NCI-H748 (cell line): ENCODE measurements at regions not wholly inside any gene's neighbourhood (a gene's known extent, or its start where the extent isn't known, plus 50 kb on each side); places are given as distances from the start of the nearest gene placed in this dataset.

ENCODE experiments used
- DNase-seq: peaks from one replicate; lab custom pipeline; 2025; ENCODE audit not compliant: unreplicated experiment; lab: John Stamatoyannopoulos, UW

DNA sequence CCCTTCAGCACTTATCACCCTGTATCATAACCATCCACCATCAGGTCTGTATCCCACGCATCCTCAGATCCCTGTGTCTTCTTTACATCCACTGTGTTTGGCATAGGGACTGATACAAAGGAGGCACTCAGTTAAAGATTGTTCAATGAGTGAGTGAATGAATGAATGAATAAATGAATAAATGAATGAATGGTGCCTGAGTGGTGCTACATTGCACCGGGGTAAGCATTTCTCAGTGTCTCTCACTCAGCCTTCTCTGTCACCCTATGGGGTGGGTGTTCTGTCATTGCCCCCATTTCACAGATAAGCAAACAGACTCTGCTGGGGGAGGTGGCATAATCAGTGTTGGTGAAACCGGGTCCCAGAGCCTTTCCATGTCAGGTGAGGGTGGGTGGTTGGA, 56.6 kb upstream of the ID3 start:
- DNase-seq: no peak

DNA sequence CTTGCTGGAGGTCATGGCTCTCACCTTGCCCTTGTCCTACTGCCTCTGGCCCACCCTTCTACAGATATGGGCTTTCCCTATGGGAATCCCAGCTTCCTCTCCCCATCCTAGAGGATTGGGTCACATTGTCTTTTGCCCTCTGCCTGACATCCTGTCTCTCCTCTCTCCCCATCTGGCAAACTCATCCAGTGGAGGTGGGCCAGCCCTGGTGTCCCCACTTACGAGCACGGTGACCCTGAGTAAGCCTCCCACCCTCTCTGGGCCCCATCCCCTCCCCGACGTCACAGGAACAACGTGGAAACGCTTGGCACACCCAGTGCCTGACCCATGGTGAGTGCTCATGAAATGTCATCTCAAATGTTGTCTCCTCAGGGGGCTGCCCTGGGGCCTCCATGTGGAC, 56.1 kb upstream of the ID3 start:
- DNase-seq: no peak

DNA sequence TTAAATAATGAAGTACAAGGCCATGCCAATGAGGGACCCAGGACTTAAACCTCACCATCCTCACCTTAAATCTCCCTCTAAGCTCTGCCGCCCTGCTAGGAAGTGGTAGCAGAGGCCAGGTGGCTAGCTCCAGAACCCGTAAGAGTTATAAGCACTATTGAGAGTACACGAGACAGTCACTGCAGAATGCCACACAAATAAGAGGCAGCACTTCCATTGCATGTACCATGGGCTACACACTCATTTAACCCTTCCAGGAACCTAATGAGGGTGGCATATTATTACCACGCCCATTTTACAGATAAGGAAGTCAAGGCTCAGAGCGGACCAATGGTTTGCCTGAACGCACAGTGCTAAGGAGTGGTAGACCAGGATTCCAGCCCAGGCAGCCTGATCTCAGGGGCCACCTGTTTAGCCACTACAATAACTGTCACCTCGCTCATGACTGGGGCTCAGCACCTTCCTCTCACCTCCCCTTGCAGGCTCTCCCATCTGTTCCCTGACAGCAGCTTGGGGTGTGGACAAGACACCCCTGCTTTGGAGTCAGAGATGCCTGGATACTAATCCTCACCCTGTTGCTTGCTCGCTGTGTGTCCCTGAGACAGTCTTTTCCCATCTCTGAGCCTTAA, 54.8 kb upstream of the ID3 start:
- DNase-seq: no peak

DNA sequence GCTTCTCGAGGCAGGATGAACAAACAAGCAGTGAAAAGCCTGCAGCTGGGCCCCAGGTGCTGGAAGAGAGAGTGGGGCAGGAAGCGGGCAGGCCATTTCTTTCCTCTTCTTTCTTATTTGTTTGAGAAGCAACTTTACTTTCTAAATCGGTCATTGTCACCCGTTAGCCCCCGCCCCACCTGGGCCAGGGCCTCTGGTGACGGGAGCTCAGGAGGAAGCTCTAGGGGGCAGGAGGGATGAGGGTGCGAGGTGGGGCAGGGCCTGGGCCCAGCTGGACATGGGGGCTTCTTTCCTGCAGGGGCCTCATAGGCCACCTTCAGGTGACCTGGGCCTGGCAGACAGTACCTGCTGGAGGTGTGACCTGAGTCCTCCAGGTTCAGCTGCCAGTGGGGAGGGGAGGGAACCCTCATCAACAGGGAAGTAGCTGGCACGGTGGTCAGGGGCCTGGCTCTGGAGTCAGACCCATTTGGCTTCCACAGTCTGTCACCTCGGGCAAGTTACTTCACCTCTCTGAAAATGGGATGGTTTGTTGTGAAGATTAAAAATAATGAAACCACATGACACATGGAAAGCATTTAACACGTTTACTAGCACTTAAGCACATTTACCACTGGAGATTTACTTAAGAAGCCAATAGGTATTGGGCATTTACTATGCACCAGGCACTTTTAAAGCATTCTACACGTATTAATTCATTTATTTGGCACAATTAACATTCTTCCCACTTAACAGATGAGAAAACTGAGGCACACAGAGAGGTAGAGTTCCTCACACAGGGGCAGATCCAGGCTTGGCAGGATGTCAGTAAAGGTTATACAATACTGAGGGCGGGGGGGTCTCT, 54.1 kb upstream of the ID3 start:
- no peak for DNase-seq

DNA sequence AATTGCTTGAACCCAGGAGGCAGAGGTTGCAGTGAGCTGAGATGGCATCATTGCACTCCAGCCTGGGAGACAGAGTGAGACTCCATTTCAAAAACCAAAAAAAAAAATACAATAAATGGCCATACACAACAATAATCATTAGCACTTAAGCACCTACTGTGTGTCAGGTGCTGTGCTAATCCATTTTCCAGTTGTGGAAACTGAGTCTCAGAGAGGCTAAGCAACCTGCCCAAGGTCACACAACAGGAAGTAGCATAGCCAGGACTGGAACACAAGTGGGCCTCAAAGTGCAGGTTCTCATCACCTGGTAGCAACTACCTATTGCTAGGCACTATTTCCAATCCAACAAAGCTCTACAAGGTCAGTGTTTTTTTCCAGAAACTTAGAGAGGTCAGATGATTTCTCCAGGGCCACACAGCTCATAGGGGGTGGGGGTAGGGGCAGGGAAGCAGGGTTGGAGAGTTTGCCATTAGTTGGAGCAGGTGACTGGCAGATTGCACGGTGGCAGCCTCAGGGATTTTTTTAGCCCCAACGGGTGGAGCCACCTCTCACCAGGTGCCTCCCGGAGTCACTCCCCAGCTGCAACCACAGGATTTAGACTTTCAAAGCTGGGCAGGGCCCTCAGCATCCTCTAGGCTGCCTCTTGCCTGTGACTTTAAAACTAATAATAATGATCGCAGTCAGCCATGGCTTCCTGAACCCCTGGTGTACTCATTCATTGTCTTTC, 52.5 kb upstream of the ID3 start:
- DNase-seq: peak; percentile 27

DNA sequence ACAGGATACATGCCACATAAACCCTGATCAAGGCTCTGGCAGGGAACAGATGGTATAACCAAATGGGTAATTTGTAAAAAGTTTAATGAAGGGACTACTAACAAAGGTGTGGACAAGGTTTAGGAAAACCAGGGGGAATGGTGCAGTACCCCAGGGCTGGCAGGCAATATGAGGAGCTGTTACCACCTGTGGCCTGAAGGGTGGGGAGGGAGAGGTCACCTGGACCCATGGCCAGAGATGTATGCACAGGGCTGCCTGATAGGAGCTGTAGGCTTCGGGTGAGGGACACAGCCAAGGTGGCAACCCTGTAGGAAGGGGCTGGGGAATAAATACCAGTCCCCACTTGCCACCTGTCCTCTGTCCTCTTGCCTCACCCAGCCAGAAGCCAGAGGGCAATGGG, 51.4 kb upstream of the ID3 start:
- no peak for DNase-seq

DNA sequence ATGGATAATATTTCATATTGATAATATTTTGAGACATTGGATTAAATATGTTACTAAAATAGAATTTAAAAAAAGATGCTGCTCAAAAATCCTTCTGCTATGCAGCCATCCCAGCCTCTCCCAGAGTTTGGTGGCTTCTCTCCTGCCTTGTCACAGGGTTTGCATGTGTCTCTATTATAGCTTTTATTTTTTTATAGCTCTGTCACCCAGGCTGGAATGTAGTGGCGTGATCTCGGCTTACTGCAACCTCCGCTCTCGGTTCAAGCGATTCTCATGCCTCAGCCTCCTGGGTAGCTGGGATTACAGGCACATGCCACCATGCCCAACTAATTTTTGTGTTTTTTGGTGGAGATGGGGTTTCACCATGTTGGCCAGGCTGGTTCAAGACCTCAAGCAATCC, 50.7 kb upstream of the ID3 start:
- DNase-seq: no peak
